K562 (cell line): ENCODE measurements at regions not wholly inside any gene's neighbourhood (a gene's known extent, or its start where the extent isn't known, plus 50 kb on each side); places are given as distances from the start of the nearest gene placed in this dataset.

Experiments
- ATAC-seq: fragments of 200-7000 bp; cut with Tn5 transposase; 3 replicates; pipeline ENCODE4 v1.9.1; 2020; ENCODE audit warnings: moderate library complexity
- BruUV-seq: library from RNA; stranded (reverse); fragments of 400-500 nt; replicated peaks from 2 replicates; lab custom pipeline; 2021; lab: Mats Ljungman, UMichigan
- CTCF ChIA-PET: fragments of 300-600 bp; formaldehyde crosslinking; extraction: SDS; loops from one replicate; lab custom pipeline; 2021; ENCODE audit warnings: low intra/inter-chr PET ratio; lab: Yijun Ruan, JAX
- POLR2A ChIA-PET: fragments of 300-600, 350-650 bp; sonication (Branson Sonifier 250); formaldehyde crosslinking; extraction: SDS; loops from one replicate; lab custom pipeline; 2021; ENCODE audit warnings: antibody characterized with exemption, inconsistent platforms; lab: Yijun Ruan, JAX
- DNase-seq, 4 experiments: peaks; one replicate each; pipeline versions ENCODE4 v3.0.0 to v3.0.0-alpha.2; 2011 to 2018; ENCODE audit warnings: low spot score in 3 of 4, mixed read lengths in 3 of 4; ENCODE audit errors: extremely low read depth in 1 of 4
- FAIRE-seq: peaks from 2 replicates; lab custom pipeline; 2011; peaks lifted over from hg19 to GRCh38; lab: Jason Lieb, UNC
- H2AFZ ChIP-seq: 2 replicates; pipeline ENCODE4 v1.6.0; 2011; ENCODE audit warnings: low read depth, low read length, control low read depth, inconsistent platforms
- H3K27ac ChIP-seq: fragments of 200-600 bp; 3 replicates; pipeline ENCODE4 v1.8.0; 2011; ENCODE audit warnings: low read depth, mild to moderate bottlenecking, control low read depth, inconsistent platforms, low read length, moderate library complexity, mixed read lengths; ENCODE audit errors: extremely low read depth
- H3K27me3 ChIP-seq, 2 experiments: fragments of 300-600 bp in 1 of 2; 2 replicates in 1 of 2; 3 replicates in 1 of 2; pipeline versions ENCODE4 v1.6.0 to v1.8.0; 2011; ENCODE audit warnings: inconsistent platforms in 2 of 2, low read length in 2 of 2, mild to moderate bottlenecking in 1 of 2, mixed read lengths in 1 of 2, moderate library complexity in 1 of 2; ENCODE audit not compliant: control insufficient read depth in 2 of 2, insufficient read depth in 2 of 2
- H3K36me3 ChIP-seq: fragments of 300-600 bp; 3 replicates; pipeline ENCODE4 v1.8.0; 2011; ENCODE audit warnings: mild to moderate bottlenecking, low read length, inconsistent platforms; ENCODE audit not compliant: control insufficient read depth, insufficient read depth
- H3K4me1 ChIP-seq, 2 experiments: fragments of 200-600 bp in 1 of 2; replicated peaks in 1 of 2; 2 replicates in 1 of 2; 3 replicates in 1 of 2; pipeline versions ENCODE4 v1.5.1 to v1.8.0; 2011; ENCODE audit warnings: inconsistent platforms in 2 of 2, low read length in 2 of 2, mild to moderate bottlenecking in 1 of 2, mixed read lengths in 1 of 2, moderate library complexity in 1 of 2; ENCODE audit not compliant: control insufficient read depth in 2 of 2, insufficient read depth in 2 of 2
- H3K4me2 ChIP-seq: 2 replicates; pipeline ENCODE4 v1.6.1; 2011; ENCODE audit warnings: low read length, control low read depth, inconsistent platforms, mixed read lengths; ENCODE audit not compliant: insufficient read depth
- H3K4me3 ChIP-seq: fragments of 200-600 bp; sonication (generic), shearing (Covaris generic); 2 replicates; pipeline ENCODE4 v1.5.1; 2016; ENCODE audit warnings: control low read depth, inconsistent platforms
- H3K79me2 ChIP-seq: fragments of 200-600 bp; 3 replicates; pipeline ENCODE4 v1.8.0; 2011; ENCODE audit warnings: low read length, inconsistent platforms; ENCODE audit not compliant: control insufficient read depth, insufficient read depth
- H3K9ac ChIP-seq, 2 experiments: 2 replicates each; pipeline versions ENCODE4 v1.6.0 to v1.6.1; 2011; ENCODE audit warnings: low read depth in 2 of 2, low read length in 2 of 2, control low read depth in 1 of 2, inconsistent platforms in 1 of 2, mild to moderate bottlenecking in 1 of 2, mixed read lengths in 1 of 2; ENCODE audit not compliant: insufficient read depth in 1 of 2
- H3K9me1 ChIP-seq: one replicate; pipeline ENCODE4 v1.6.0; 2011; ENCODE audit warnings: inconsistent platforms, mild to moderate bottlenecking, low read length, moderate library complexity; ENCODE audit not compliant: control insufficient read depth, insufficient read depth
- H3K9me3 ChIP-seq: replicated peaks from 2 replicates; pipeline ENCODE4 v1.5.1; 2011; ENCODE audit warnings: low read depth, low read length, inconsistent platforms; ENCODE audit not compliant: control insufficient read depth, insufficient read depth
- H4K20me1 ChIP-seq: replicated peaks from 2 replicates; pipeline ENCODE4 v1.6.1; 2011; ENCODE audit warnings: low read length, inconsistent platforms, mixed read lengths; ENCODE audit not compliant: control insufficient read depth, insufficient read depth
- CBX3 ChIP-seq, 2 experiments: IDR thresholded peaks; 1 replicate in 1 of 2; 2 replicates in 1 of 2; pipeline ENCODE4 v1.6.1; 2012; ENCODE audit warnings: inconsistent platforms in 2 of 2, low read length in 2 of 2, borderline replicate concordance in 1 of 2, control low read depth in 1 of 2
- GTF2B ChIP-seq: IDR thresholded peaks from 2 replicates; pipeline ENCODE4 v1.6.1; 2011; ENCODE audit not compliant: insufficient read length; ENCODE audit errors: extremely low read depth
- MIER1 ChIP-seq: fragments of 450-650 bp; IDR thresholded peaks from 2 replicates; pipeline ENCODE4 v1.6.1; 2016; ENCODE audit warnings: antibody characterized with exemption, mild to moderate bottlenecking, low read depth
- NCOA1 ChIP-seq: fragments of 450-650 bp; IDR thresholded peaks from 2 replicates; pipeline ENCODE4 v1.6.1; 2016; ENCODE audit warnings: low read depth
- NFATC3 ChIP-seq: fragments of 450-650 bp; IDR thresholded peaks from 2 replicates; pipeline ENCODE4 v1.6.1; 2017; ENCODE audit warnings: mild to moderate bottlenecking
- POLR2AphosphoS5 ChIP-seq: IDR thresholded peaks from 2 replicates; pipeline ENCODE4 v1.6.1; 2011; ENCODE audit warnings: mild to moderate bottlenecking, low read depth, low read length, moderate library complexity; ENCODE audit not compliant: control insufficient read depth, insufficient read depth
- RFX7 ChIP-seq: fragments of 250-450 bp; sonication (Bioruptor Pico); IDR thresholded peaks from 2 replicates; pipeline ENCODE4 v1.5.1; 2021; ENCODE audit warnings: mild to moderate bottlenecking
- SREBF1 ChIP-seq: fragments of 150-350 bp; IDR thresholded peaks from 2 replicates; pipeline ENCODE4 v1.6.1; 2014; ENCODE audit warnings: antibody characterized with exemption, low read depth, low read length, borderline replicate concordance
- TRIM25 ChIP-seq: fragments of 450-650 bp; IDR thresholded peaks from 2 replicates; pipeline ENCODE4 v1.7.0; 2016; ENCODE audit warnings: borderline replicate concordance
- ZFPM2 ChIP-seq: fragments of 250-450 bp; sonication (Bioruptor Pico); IDR thresholded peaks from 2 replicates; pipeline ENCODE4 v1.5.1; 2022; ENCODE audit warnings: mild to moderate bottlenecking
- ZNF311 ChIP-seq: fragments of 250-450 bp; sonication (Bioruptor Pico); IDR thresholded peaks from 2 replicates; pipeline ENCODE4 v1.4.0; 2020; ENCODE audit warnings: mild to moderate bottlenecking, moderate library complexity
- ZNF699 ChIP-seq: fragments of 250-450 bp; sonication (Bioruptor Pico); IDR thresholded peaks from 2 replicates; pipeline ENCODE4 v1.8.0; 2021; ENCODE audit warnings: mild to moderate bottlenecking, moderate library complexity; ENCODE audit not compliant: insufficient replicate concordance
- ZNF778 ChIP-seq: fragments of 450-650 bp; formaldehyde crosslinking; IDR thresholded peaks from 2 replicates; pipeline ENCODE4 v1.4.0; 2020; ENCODE audit warnings: mild to moderate bottlenecking, moderate library complexity
- ZSCAN29 ChIP-seq: fragments of 450-650 bp; IDR thresholded peaks from 2 replicates; pipeline ENCODE4 v1.6.1; 2017
- in situ Hi-C: fragments of 300-500 bp; cut with MboI; formaldehyde crosslinking; loops from 4 replicates; pipeline ENCODE4 v1.15.0; 2018; ENCODE audit warnings: inconsistent platforms, mixed read lengths
- intact Hi-C: fragments of 100-400 bp; cut with micrococcal nuclease; formaldehyde crosslinking; loops from 2 replicates; pipeline ENCODE4 v1.14.2; 2022

GRCh38 chr1:113281550-113281949 is 108.8 kb upstream of the MAGI3 start:
- H3K9me1 ChIP-seq, result no peaks in the 10 kb centered on the region
- in situ Hi-C loops, result no loop called here
- no peak for FAIRE-seq
- BruUV-seq, result no TSS peak
- no peaks in the 10 kb centered on the region for H4K20me1 ChIP-seq
- no peaks in the 10 kb centered on the region for H3K9me3 ChIP-seq
- H3K4me1 ChIP-seq, result peaks cover 0 to 8% of the 10 kb centered on the region in 2 experiments; a peak in 2 of 5 replicates
- H3K9ac ChIP-seq, result no peak overlapping the region
- ChIA-PET POLR2A (interaction anchor here (0.6 kb wide), 1 partner anchor 140 kb away, joined by 3 read pairs; no protein-coding TSS in a partner anchor), CTCF (no interaction called here)
- no peak overlapping the region for H3K27ac ChIP-seq
- no peak overlapping the region for H3K4me3 ChIP-seq
- no peaks in the 10 kb centered on the region for H3K79me2 ChIP-seq
- no peak overlapping the region for H2AFZ ChIP-seq
- ATAC-seq, result no peak
- H3K4me2 ChIP-seq, result no peak overlapping the region
- intact Hi-C loops, result no loop called here
- H3K27me3 ChIP-seq, result no peaks in the 10 kb centered on the region
- H3K36me3 ChIP-seq, result no peaks in the 10 kb centered on the region
- no peak for DNase-seq
- no peak for TF ChIP-seq ZNF778 (CRISPR knock-in tag)
- TF ChIP-seq POLR2AphosphoS5, result no peak
- TF ChIP-seq ZNF699 (CRISPR knock-in tag), result no peak
- TF ChIP-seq GTF2B, result no peak
- TF ChIP-seq ZFPM2 (CRISPR knock-in tag), result no peak
- TF ChIP-seq MIER1, result no peak
- TF ChIP-seq NCOA1, result no peak
- no peak for TF ChIP-seq ZNF311
- TF ChIP-seq CBX3 (IDR thresholded peaks at IDR 0.05; ENCODE audit: borderline replicate concordance in 1 of 2, low read length in 2 of 2), result no peak
- no peak for TF ChIP-seq TRIM25
- TF ChIP-seq RFX7, result no peak
- TF ChIP-seq NFATC3, result no peak
- no peak for TF ChIP-seq ZSCAN29
- no peak for TF ChIP-seq SREBF1
